HG03025 (cell line): ENCODE measurements at regions not wholly inside any gene's neighbourhood (a gene's known extent, or its start where the extent isn't known, plus 50 kb on each side); places are given as distances from the start of the nearest gene placed in this dataset.

Experiments
- ATAC-seq: cut with Tn5 transposase; IDR thresholded peaks from one replicate; pipeline ENCODE4 v1.9.1; 2021; ENCODE audit warnings: mild to moderate bottlenecking, moderate library complexity; ENCODE audit not compliant: unreplicated experiment, low FRiP score

GRCh38 chr16:51638339-51639135, 487.5 kb upstream of the SALL1 start:
- ATAC-seq = no peak

- ATAC-seq = no peak
Measured at GRCh38 chr16:51637770-51638094, 486.7 kb upstream of the SALL1 start.

- no peak for ATAC-seq
Measured at GRCh38 chr16:51636920-51637769, 486.1 kb upstream of the SALL1 start.

GRCh38 chr16:51635181-51635580, 484.1 kb upstream of the SALL1 start:
- ATAC-seq = no peak

- no peak for ATAC-seq
Measured at GRCh38 chr16:51630076-51630475, 479.0 kb upstream of the SALL1 start.

GRCh38 chr16:51629576-51629975, 478.5 kb upstream of the SALL1 start:
- no peak for ATAC-seq

- ATAC-seq = no peak
Measured at GRCh38 chr16:51624080-51624775, 473.2 kb upstream of the SALL1 start.

- ATAC-seq = no peak
Measured at GRCh38 chr16:51621610-51622009, 470.5 kb upstream of the SALL1 start.

- ATAC-seq = no peak
Measured at GRCh38 chr16:51615141-51615540, 464.1 kb upstream of the SALL1 start.

- no peak for ATAC-seq
Measured at GRCh38 chr16:51607201-51607651, 456.2 kb upstream of the SALL1 start.

GRCh38 chr16:51596247-51596646, 445.2 kb upstream of the SALL1 start:
- ATAC-seq = no peak

- ATAC-seq = no peak
Measured at GRCh38 chr16:51592535-51593300, 441.6 kb upstream of the SALL1 start.

- ATAC-seq = no peak
Measured at GRCh38 chr16:51592001-51592501, 441.0 kb upstream of the SALL1 start.

GRCh38 chr16:51591480-51591879, 440.4 kb upstream of the SALL1 start:
- no peak for ATAC-seq

GRCh38 chr16:51579652-51580360, 428.7 kb upstream of the SALL1 start:
- no peak for ATAC-seq

GRCh38 chr16:51577621-51578303, 426.7 kb upstream of the SALL1 start:
- ATAC-seq = no peak

GRCh38 chr16:51576498-51577195, 425.6 kb upstream of the SALL1 start:
- ATAC-seq = no peak

- ATAC-seq = no peak
Measured at GRCh38 chr16:51573191-51573590, 422.1 kb upstream of the SALL1 start.
